ENCODE measurements at regions not wholly inside any gene's neighbourhood (a gene's known extent, or its start where the extent isn't known, plus 50 kb on each side); places are given as distances from the start of the nearest gene placed in this dataset.

- TF ChIP-seq, protein P1, sequence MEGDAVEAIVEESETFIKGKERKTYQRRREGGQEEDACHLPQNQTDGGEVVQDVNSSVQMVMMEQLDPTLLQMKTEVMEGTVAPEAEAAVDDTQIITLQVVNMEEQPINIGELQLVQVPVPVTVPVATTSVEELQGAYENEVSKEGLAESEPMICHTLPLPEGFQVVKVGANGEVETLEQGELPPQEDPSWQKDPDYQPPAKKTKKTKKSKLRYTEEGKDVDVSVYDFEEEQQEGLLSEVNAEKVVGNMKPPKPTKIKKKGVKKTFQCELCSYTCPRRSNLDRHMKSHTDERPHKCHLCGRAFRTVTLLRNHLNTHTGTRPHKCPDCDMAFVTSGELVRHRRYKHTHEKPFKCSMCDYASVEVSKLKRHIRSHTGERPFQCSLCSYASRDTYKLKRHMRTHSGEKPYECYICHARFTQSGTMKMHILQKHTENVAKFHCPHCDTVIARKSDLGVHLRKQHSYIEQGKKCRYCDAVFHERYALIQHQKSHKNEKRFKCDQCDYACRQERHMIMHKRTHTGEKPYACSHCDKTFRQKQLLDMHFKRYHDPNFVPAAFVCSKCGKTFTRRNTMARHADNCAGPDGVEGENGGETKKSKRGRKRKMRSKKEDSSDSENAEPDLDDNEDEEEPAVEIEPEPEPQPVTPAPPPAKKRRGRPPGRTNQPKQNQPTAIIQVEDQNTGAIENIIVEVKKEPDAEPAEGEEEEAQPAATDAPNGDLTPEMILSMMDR (IDR thresholded peaks at IDR 0.05; ENCODE audit: insufficient read depth, low read length) = no peak
- TF ChIP-seq SPI1 (IDR thresholded peaks at IDR 0.05; ENCODE audit: borderline replicate concordance, low read depth) (no peak), GABPA (IDR thresholded peaks at IDR 0.05; ENCODE audit: low read depth) (no peak), POLR2AphosphoS5 (IDR thresholded peaks at IDR 0.05; ENCODE audit: low read depth) (no peak)
- TF ChIP-seq, protein P2, sequence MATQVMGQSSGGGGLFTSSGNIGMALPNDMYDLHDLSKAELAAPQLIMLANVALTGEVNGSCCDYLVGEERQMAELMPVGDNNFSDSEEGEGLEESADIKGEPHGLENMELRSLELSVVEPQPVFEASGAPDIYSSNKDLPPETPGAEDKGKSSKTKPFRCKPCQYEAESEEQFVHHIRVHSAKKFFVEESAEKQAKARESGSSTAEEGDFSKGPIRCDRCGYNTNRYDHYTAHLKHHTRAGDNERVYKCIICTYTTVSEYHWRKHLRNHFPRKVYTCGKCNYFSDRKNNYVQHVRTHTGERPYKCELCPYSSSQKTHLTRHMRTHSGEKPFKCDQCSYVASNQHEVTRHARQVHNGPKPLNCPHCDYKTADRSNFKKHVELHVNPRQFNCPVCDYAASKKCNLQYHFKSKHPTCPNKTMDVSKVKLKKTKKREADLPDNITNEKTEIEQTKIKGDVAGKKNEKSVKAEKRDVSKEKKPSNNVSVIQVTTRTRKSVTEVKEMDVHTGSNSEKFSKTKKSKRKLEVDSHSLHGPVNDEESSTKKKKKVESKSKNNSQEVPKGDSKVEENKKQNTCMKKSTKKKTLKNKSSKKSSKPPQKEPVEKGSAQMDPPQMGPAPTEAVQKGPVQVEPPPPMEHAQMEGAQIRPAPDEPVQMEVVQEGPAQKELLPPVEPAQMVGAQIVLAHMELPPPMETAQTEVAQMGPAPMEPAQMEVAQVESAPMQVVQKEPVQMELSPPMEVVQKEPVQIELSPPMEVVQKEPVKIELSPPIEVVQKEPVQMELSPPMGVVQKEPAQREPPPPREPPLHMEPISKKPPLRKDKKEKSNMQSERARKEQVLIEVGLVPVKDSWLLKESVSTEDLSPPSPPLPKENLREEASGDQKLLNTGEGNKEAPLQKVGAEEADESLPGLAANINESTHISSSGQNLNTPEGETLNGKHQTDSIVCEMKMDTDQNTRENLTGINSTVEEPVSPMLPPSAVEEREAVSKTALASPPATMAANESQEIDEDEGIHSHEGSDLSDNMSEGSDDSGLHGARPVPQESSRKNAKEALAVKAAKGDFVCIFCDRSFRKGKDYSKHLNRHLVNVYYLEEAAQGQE (IDR thresholded peaks at IDR 0.05; ENCODE audit: insufficient replicate concordance, low read depth) = no peak
- Histone ChIP-seq H3K27ac (replicated peaks) (no peak overlapping the region), H3K27me3 (ENCODE audit: insufficient read depth, poor library complexity, severe bottlenecking) (no peaks in the 10 kb centered on the region), H3K4me3 (replicated peaks; ENCODE audit: insufficient read depth, low read length) (no peak overlapping the region)
- DNase-seq (ENCODE audit: low read depth in 1 of 2, low spot score in 1 of 2) = no peak
These were observed 296.5 kb downstream of the ZNF536 start for GRCh38 chr19:30668521-30669155.

- DNase-seq (ENCODE audit: low read depth in 1 of 2, low spot score in 1 of 2) = no peak
- H3K27ac ChIP-seq (replicated peaks) = no peak overlapping the region
- H3K27me3 ChIP-seq (ENCODE audit: insufficient read depth, poor library complexity, severe bottlenecking) = no peaks in the 10 kb centered on the region
- no peak for TF ChIP-seq POLR2AphosphoS5 (IDR thresholded peaks at IDR 0.05; ENCODE audit: low read depth)
- TF ChIP-seq, protein P2 (IDR thresholded peaks at IDR 0.05; ENCODE audit: insufficient replicate concordance, low read depth) = no peak
- TF ChIP-seq, protein P1 (IDR thresholded peaks at IDR 0.05; ENCODE audit: insufficient read depth, low read length) = no peak
- TF ChIP-seq SPI1 (IDR thresholded peaks at IDR 0.05; ENCODE audit: borderline replicate concordance, low read depth) = no peak
- no peak for TF ChIP-seq GABPA (IDR thresholded peaks at IDR 0.05; ENCODE audit: low read depth)
- no peak overlapping the region for H3K4me3 ChIP-seq (replicated peaks; ENCODE audit: insufficient read depth, low read length)
These were observed 295.6 kb downstream of the ZNF536 start for GRCh38 chr19:30667746-30668145.

- no peak overlapping the region for H3K27ac ChIP-seq (replicated peaks)
- TF ChIP-seq GABPA (IDR thresholded peaks at IDR 0.05; ENCODE audit: low read depth) = no peak
- TF ChIP-seq, protein P1 (IDR thresholded peaks at IDR 0.05; ENCODE audit: insufficient read depth, low read length) = no peak
- no peak for TF ChIP-seq SPI1 (IDR thresholded peaks at IDR 0.05; ENCODE audit: borderline replicate concordance, low read depth)
- TF ChIP-seq POLR2AphosphoS5 (IDR thresholded peaks at IDR 0.05; ENCODE audit: low read depth) = no peak
- TF ChIP-seq, protein P2 (IDR thresholded peaks at IDR 0.05; ENCODE audit: insufficient replicate concordance, low read depth) = no peak
These were observed 295.0 kb downstream of the ZNF536 start for GRCh38 chr19:30667227-30667626.

More at GRCh38 chr19:30667227-30667626, 295.0 kb downstream of the ZNF536 start:
- no peak for DNase-seq (ENCODE audit: low read depth in 1 of 2, low spot score in 1 of 2)
- Histone ChIP-seq H3K4me3 (replicated peaks; ENCODE audit: insufficient read depth, low read length) (no peak overlapping the region), H3K27me3 (ENCODE audit: insufficient read depth, poor library complexity, severe bottlenecking) (no peaks in the 10 kb centered on the region)
